Tibial nerve (tissue), 4 donors: ENCODE measurements at regions not wholly inside any gene's neighbourhood (a gene's known extent, or its start where the extent isn't known, plus 50 kb on each side); places are given as distances from the start of the nearest gene placed in this dataset.

Experiments used
- CTCF ChIP-seq, 5 experiments: fragments of 200-600 bp in 3 of 5; fragments of 450-650 bp in 2 of 5; sonication (generic) in 3 of 5; IDR thresholded peaks; one replicate each; pipeline ENCODE4 v1.5.1; 2016 to 2019; ENCODE audit warnings: antibody characterized with exemption in 5 of 5, mild to moderate bottlenecking in 3 of 5, moderate library complexity in 2 of 5
- EP300 ChIP-seq, 2 donors: sonication (generic); formaldehyde crosslinking; IDR thresholded peaks; one replicate each; pipeline ENCODE4 v1.6.1; 2017; ENCODE audit warnings: antibody characterized with exemption in 2 of 2, mild to moderate bottlenecking in 1 of 2
- POLR2A ChIP-seq, 2 donors: fragments of 450-650 bp; IDR thresholded peaks; one replicate each; pipeline ENCODE4 v1.6.1; 2017; ENCODE audit warnings: antibody characterized with exemption in 2 of 2, mild to moderate bottlenecking in 2 of 2, moderate library complexity in 2 of 2

GRCh38 chr2:66895206-66895605, 460.3 kb downstream of the MEIS1 start:
- TF ChIP-seq CTCF (IDR thresholded peaks at IDR 0.05) (no peak), POLR2A (IDR thresholded peaks at IDR 0.05) (no peak), EP300 (IDR thresholded peaks at IDR 0.05) (no peak)
